ENCODE measurements at regions not wholly inside any gene's neighbourhood (a gene's known extent, or its start where the extent isn't known, plus 50 kb on each side); places are given as distances from the start of the nearest gene placed in this dataset.
"Not testable (repeated sequence)": the region's sequence is repeated elsewhere in the genome, so short reads cannot be mapped to it uniquely, and the experiment has no call there.

GRCh38 chr5:92836855-92837755 lies 743.9 kb downstream of the NR2F1-AS1 start:
- peak; percentile 63 for DNase-seq (ENCODE audit: low read depth, low spot score)
- TF ChIP-seq, protein P1, sequence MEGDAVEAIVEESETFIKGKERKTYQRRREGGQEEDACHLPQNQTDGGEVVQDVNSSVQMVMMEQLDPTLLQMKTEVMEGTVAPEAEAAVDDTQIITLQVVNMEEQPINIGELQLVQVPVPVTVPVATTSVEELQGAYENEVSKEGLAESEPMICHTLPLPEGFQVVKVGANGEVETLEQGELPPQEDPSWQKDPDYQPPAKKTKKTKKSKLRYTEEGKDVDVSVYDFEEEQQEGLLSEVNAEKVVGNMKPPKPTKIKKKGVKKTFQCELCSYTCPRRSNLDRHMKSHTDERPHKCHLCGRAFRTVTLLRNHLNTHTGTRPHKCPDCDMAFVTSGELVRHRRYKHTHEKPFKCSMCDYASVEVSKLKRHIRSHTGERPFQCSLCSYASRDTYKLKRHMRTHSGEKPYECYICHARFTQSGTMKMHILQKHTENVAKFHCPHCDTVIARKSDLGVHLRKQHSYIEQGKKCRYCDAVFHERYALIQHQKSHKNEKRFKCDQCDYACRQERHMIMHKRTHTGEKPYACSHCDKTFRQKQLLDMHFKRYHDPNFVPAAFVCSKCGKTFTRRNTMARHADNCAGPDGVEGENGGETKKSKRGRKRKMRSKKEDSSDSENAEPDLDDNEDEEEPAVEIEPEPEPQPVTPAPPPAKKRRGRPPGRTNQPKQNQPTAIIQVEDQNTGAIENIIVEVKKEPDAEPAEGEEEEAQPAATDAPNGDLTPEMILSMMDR (IDR thresholded peaks at IDR 0.05; ENCODE audit: low read depth, low read length) = no peak
- in situ Hi-C loops (cut with HindIII; ENCODE audit: low sequenced_read_pairs) = no loop called here
- H3K4me3 ChIP-seq (ENCODE audit: low read depth, low read length) = no peak overlapping the region

- DNase-seq (ENCODE audit: low read depth, low spot score) = no peak
- TF ChIP-seq, protein P1 (IDR thresholded peaks at IDR 0.05; ENCODE audit: low read depth, low read length) = no peak
- H3K4me3 ChIP-seq (ENCODE audit: low read depth, low read length) = no peak overlapping the region
- in situ Hi-C loops (cut with HindIII; ENCODE audit: low sequenced_read_pairs) = no loop called here
These were observed 745.3 kb downstream of the NR2F1-AS1 start for GRCh38 chr5:92835712-92836111.

- in situ Hi-C loops (cut with HindIII; ENCODE audit: low sequenced_read_pairs); H3K4me3 ChIP-seq (ENCODE audit: low read depth, low read length); DNase-seq (ENCODE audit: low read depth, low spot score): not testable (repeated sequence)
These were observed 757.5 kb downstream of the NR2F1-AS1 start for GRCh38 chr5:92823551-92823950.

GRCh38 chr5:92822183-92822582 lies 758.8 kb downstream of the NR2F1-AS1 start:
- H3K4me3 ChIP-seq (ENCODE audit: low read depth, low read length) = no peak overlapping the region
- TF ChIP-seq, protein P1 (IDR thresholded peaks at IDR 0.05; ENCODE audit: low read depth, low read length) = no peak
- in situ Hi-C loops (cut with HindIII; ENCODE audit: low sequenced_read_pairs) = no loop called here
- DNase-seq (ENCODE audit: low read depth, low spot score) = no peak

- TF ChIP-seq, protein P1 (IDR thresholded peaks at IDR 0.05; ENCODE audit: low read depth, low read length) = no peak
- H3K4me3 ChIP-seq (ENCODE audit: low read depth, low read length) = no peak overlapping the region
These were observed 771.1 kb downstream of the NR2F1-AS1 start for GRCh38 chr5:92809855-92810465.

GRCh38 chr5:92808474-92808873 lies 772.5 kb downstream of the NR2F1-AS1 start:
- TF ChIP-seq, protein P1 (IDR thresholded peaks at IDR 0.05; ENCODE audit: low read depth, low read length) = no peak
- no peak overlapping the region for H3K4me3 ChIP-seq (ENCODE audit: low read depth, low read length)
- no peak for DNase-seq (ENCODE audit: low read depth, low spot score)
- in situ Hi-C loops (cut with HindIII; ENCODE audit: low sequenced_read_pairs) = no loop called here

More at GRCh38 chr5:92809855-92810465, 771.1 kb downstream of the NR2F1-AS1 start:
- in situ Hi-C loops (cut with HindIII; ENCODE audit: low sequenced_read_pairs) = no loop called here
- DNase-seq (ENCODE audit: low read depth, low spot score) = no peak

- no peak overlapping the region for H3K4me3 ChIP-seq (ENCODE audit: low read depth, low read length)
- no peak for DNase-seq (ENCODE audit: low read depth, low spot score)
- in situ Hi-C loops (cut with HindIII; ENCODE audit: low sequenced_read_pairs) = no loop called here
- TF ChIP-seq, protein P1 (IDR thresholded peaks at IDR 0.05; ENCODE audit: low read depth, low read length) = no peak
These were observed 773.9 kb downstream of the NR2F1-AS1 start for GRCh38 chr5:92807085-92807484.
